HEK293 (cell line): ENCODE measurements at regions not wholly inside any gene's neighbourhood (a gene's known extent, or its start where the extent isn't known, plus 50 kb on each side); places are given as distances from the start of the nearest gene placed in this dataset.

Source experiments
- CTCF ChIA-PET: fragments of 350-600 bp; formaldehyde crosslinking; extraction: SDS; loops from one replicate; lab custom pipeline; 2021; ENCODE audit warnings: antibody characterized with exemption; lab: Yijun Ruan, JAX
- POLR2A ChIA-PET: fragments of 300-600 bp; formaldehyde crosslinking; extraction: SDS; loops from one replicate; lab custom pipeline; 2020; ENCODE audit warnings: antibody characterized with exemption, inconsistent platforms; lab: Yijun Ruan, JAX
- H3K27ac ChIP-seq: fragments of 200-500 bp; sonication (Bioruptor generic); 2 replicates; pipeline ENCODE4 v1.5.1; 2014; ENCODE audit warnings: low read depth, low read length, control low read depth, inconsistent platforms; ENCODE audit errors: extremely low read depth
- H3K36me3 ChIP-seq, 2 experiments: fragments of 200-500 bp in 1 of 2; sonication (Bioruptor generic) in 1 of 2; 1 replicate in 1 of 2; 2 replicates in 1 of 2; pipeline ENCODE4 v1.5.1; 2014 to 2017; ENCODE audit warnings: inconsistent platforms in 2 of 2, low read length in 2 of 2; ENCODE audit not compliant: control insufficient read depth in 2 of 2, insufficient read depth in 1 of 2
- H3K4me1 ChIP-seq: fragments of 200-500 bp; sonication (Bioruptor generic); 2 replicates; pipeline ENCODE4 v1.5.1; 2014; ENCODE audit warnings: mild to moderate bottlenecking, low read length, inconsistent platforms; ENCODE audit not compliant: control insufficient read depth, insufficient read depth
- H3K4me3 ChIP-seq: 2 replicates; pipeline ENCODE4 v1.5.1; 2011; ENCODE audit warnings: low read depth, mild to moderate bottlenecking, control low read depth, low read length, moderate library complexity
- H3K9me3 ChIP-seq: fragments of 200-500 bp; sonication (Bioruptor generic); 2 replicates; pipeline ENCODE4 v1.5.1; 2014; ENCODE audit warnings: low read depth, low read length, inconsistent platforms; ENCODE audit not compliant: control insufficient read depth, insufficient read depth
- ELK4 ChIP-seq: IDR thresholded peaks from 2 replicates; pipeline ENCODE4 v1.6.1; 2011; ENCODE audit warnings: mild to moderate bottlenecking, low read depth, low read length, borderline replicate concordance
- GFI1B ChIP-seq: fragments of 450-650 bp; formaldehyde crosslinking; IDR thresholded peaks from 2 replicates; pipeline ENCODE4 v1.5.1; 2016; ENCODE audit warnings: missing biosample characterization, missing genetic modification characterization
- SCRT1 ChIP-seq: fragments of 450-650 bp; formaldehyde crosslinking; IDR thresholded peaks from 2 replicates; pipeline ENCODE4 v1.5.1; 2016; ENCODE audit warnings: missing biosample characterization, missing genetic modification characterization, borderline replicate concordance
- SCRT2 ChIP-seq: fragments of 450-650 bp; formaldehyde crosslinking; IDR thresholded peaks from 2 replicates; pipeline ENCODE4 v1.5.1; 2016; ENCODE audit warnings: missing biosample characterization, missing genetic modification characterization
- SP2 ChIP-seq: fragments of 450-650 bp; formaldehyde crosslinking; IDR thresholded peaks from 2 replicates; pipeline ENCODE4 v1.5.1; 2016; ENCODE audit warnings: missing biosample characterization, missing genetic modification characterization
- SP7 ChIP-seq: fragments of 450-650 bp; formaldehyde crosslinking; IDR thresholded peaks from 2 replicates; pipeline ENCODE4 v1.5.1; 2016; ENCODE audit warnings: missing biosample characterization, missing genetic modification characterization
- YY1 ChIP-seq: fragments of 450-650 bp; formaldehyde crosslinking; IDR thresholded peaks from 2 replicates; pipeline ENCODE4 v1.5.1; 2018; ENCODE audit warnings: missing biosample characterization, missing genetic modification characterization
- ZBTB17 ChIP-seq: fragments of 450-650 bp; formaldehyde crosslinking; IDR thresholded peaks from 2 replicates; pipeline ENCODE4 v1.5.1; 2016; ENCODE audit warnings: missing biosample characterization, missing genetic modification characterization
- ZNF16 ChIP-seq: fragments of 450-650 bp; formaldehyde crosslinking; IDR thresholded peaks from 2 replicates; pipeline ENCODE4 v1.5.1; 2016; ENCODE audit warnings: low read depth, missing biosample characterization, missing genetic modification characterization
- ZNF366 ChIP-seq: fragments of 450-650 bp; formaldehyde crosslinking; conservative IDR thresholded peaks from 2 replicates; pipeline ENCODE4 v1.5.1; 2016; ENCODE audit warnings: missing biosample characterization, missing genetic modification characterization
- ZNF416 ChIP-seq: fragments of 450-650 bp; formaldehyde crosslinking; IDR thresholded peaks from 2 replicates; pipeline ENCODE4 v1.5.1; 2016; ENCODE audit warnings: missing biosample characterization, missing genetic modification characterization
- ZNF423 ChIP-seq: fragments of 450-650 bp; formaldehyde crosslinking; IDR thresholded peaks from 2 replicates; pipeline ENCODE4 v1.5.1; 2016; ENCODE audit warnings: missing biosample characterization, missing genetic modification characterization
- ZNF426 ChIP-seq: fragments of 450-650 bp; formaldehyde crosslinking; IDR thresholded peaks from 2 replicates; pipeline ENCODE4 v1.5.1; 2017; ENCODE audit warnings: missing biosample characterization, missing genetic modification characterization, mild to moderate bottlenecking, inconsistent platforms, moderate library complexity
- ZNF600 ChIP-seq: fragments of 450-650 bp; formaldehyde crosslinking; IDR thresholded peaks from 2 replicates; pipeline ENCODE4 v1.5.1; 2016; ENCODE audit warnings: missing biosample characterization, missing genetic modification characterization
- ZNF645 ChIP-seq: fragments of 450-650 bp; formaldehyde crosslinking; IDR thresholded peaks from 2 replicates; pipeline ENCODE4; 2016; ENCODE audit warnings: missing biosample characterization, missing genetic modification characterization
- TF ChIP-seq, protein P1 (sequence below): fragments of 450-650 bp; formaldehyde crosslinking; IDR thresholded peaks from 2 replicates; pipeline ENCODE4 v1.5.1; 2016; ENCODE audit warnings: missing biosample characterization, missing genetic modification characterization
- TF ChIP-seq, protein P2 (sequence below): fragments of 450-650 bp; formaldehyde crosslinking; IDR thresholded peaks from 2 replicates; pipeline ENCODE4 v1.5.1; 2017; ENCODE audit warnings: missing biosample characterization, missing genetic modification characterization

DNA sequence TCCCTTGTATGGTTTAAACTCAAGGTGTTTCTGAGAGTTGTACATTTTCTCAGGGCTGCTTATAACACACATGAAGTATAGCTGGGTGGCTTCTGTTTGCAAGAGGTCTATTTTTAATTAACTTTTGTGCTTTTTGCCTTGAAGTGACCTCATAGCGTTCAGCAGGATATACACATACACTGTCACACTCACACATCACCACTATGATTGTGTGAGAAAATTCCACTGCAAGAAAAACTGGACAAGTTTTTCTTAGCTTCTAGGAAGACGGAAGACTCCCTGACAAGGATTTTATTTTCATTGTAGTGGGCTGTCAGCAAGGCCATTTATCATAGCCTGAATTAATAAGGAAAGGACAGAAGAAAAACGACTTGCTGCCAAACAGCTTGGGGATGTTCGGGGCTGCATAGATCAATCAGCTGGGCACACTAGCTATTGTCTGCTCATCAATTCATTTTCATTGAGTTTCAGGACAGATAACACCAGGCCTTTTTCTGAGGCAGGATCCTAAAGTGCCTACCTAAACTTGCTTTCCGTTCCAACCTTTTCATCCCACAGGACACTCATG, 192.8 kb upstream of the CRBN start (continued):
- TF ChIP-seq, protein P1, sequence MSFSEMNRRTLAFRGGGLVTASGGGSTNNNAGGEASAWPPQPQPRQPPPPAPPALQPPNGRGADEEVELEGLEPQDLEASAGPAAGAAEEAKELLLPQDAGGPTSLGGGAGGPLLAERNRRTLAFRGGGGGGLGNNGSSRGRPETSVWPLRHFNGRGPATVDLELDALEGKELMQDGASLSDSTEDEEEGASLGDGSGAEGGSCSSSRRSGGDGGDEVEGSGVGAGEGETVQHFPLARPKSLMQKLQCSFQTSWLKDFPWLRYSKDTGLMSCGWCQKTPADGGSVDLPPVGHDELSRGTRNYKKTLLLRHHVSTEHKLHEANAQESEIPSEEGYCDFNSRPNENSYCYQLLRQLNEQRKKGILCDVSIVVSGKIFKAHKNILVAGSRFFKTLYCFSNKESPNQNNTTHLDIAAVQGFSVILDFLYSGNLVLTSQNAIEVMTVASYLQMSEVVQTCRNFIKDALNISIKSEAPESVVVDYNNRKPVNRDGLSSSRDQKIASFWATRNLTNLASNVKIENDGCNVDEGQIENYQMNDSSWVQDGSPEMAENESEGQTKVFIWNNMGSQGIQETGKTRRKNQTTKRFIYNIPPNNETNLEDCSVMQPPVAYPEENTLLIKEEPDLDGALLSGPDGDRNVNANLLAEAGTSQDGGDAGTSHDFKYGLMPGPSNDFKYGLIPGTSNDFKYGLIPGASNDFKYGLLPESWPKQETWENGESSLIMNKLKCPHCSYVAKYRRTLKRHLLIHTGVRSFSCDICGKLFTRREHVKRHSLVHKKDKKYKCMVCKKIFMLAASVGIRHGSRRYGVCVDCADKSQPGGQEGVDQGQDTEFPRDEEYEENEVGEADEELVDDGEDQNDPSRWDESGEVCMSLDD (tag by site-specific recombination): no peak
- TF ChIP-seq ZNF423 (tag by site-specific recombination): no peak
- TF ChIP-seq GFI1B (tag by site-specific recombination): no peak

DNA sequence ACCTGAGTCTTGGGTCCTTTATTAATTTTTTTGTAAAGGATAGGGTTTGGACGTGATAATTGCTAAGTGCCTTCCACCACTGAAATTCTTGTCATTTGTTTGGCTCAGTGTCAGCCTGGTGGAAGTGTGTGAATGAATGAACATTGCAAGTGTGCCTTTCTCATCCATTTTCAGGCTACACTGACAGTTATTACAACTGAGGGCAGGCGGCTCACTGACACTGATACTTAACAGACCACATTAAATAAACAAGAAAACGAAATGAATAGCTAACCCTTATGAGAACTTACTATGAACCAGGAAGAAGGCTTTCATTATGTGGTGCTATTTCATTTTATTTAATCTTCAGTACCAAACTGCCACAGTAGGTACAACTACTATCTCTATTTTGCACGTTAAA, 188.8 kb upstream of the CRBN start:
- Histone ChIP-seq H3K9me3 (no peaks in the 10 kb centered on the region), H3K4me1 (no peaks in the 10 kb centered on the region), H3K36me3 (no peaks in the 10 kb centered on the region), H3K27ac (no peak overlapping the region), H3K4me3 (no peak overlapping the region)
- CTCF ChIA-PET: interaction anchor here (1.1 kb wide), 1 partner anchor 124 kb away, joined by 3 read pairs; no protein-coding TSS in a partner anchor
- POLR2A ChIA-PET: no interaction called here
- TF ChIP-seq ZNF366 (no peak), YY1 (tag by site-specific recombination) (no peak), ELK4 (no peak), ZBTB17 (no peak), ZNF645 (no peak), ZNF416 (tag by site-specific recombination) (no peak)
- TF ChIP-seq, protein P2, sequence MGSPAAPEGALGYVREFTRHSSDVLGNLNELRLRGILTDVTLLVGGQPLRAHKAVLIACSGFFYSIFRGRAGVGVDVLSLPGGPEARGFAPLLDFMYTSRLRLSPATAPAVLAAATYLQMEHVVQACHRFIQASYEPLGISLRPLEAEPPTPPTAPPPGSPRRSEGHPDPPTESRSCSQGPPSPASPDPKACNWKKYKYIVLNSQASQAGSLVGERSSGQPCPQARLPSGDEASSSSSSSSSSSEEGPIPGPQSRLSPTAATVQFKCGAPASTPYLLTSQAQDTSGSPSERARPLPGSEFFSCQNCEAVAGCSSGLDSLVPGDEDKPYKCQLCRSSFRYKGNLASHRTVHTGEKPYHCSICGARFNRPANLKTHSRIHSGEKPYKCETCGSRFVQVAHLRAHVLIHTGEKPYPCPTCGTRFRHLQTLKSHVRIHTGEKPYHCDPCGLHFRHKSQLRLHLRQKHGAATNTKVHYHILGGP (tag by site-specific recombination): no peak

DNA sequence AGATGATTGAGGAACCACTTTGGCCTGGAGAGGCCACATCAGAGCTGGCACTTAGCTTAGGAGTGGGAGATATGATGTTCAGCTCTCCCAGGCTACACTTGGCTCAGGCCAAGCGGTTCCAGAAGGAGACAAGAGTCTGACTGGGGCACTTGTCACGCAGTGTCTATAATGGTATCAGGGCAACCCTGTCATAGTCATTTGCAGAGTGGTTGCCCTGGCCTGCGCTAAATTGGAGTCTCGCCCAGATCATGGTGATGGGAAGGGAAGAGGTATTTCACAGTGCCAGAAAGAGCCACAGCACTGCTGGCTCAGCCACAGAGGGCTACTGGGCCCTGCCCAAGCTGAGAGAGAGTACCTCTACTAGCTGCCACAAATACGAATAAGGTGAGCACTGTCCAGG, 186.9 kb upstream of the CRBN start:
- Histone ChIP-seq H3K9me3 (no peaks in the 10 kb centered on the region), H3K36me3 (no peaks in the 10 kb centered on the region), H3K4me3 (no peak overlapping the region), H3K4me1 (no peaks in the 10 kb centered on the region), H3K27ac (no peak overlapping the region)
- CTCF ChIA-PET: no interaction called here
- no peak for TF ChIP-seq SP7
- no peak for TF ChIP-seq ZNF426
- no peak for TF ChIP-seq SP2 (tag by site-specific recombination)
- no peak for TF ChIP-seq SCRT2 (tag by site-specific recombination)
- TF ChIP-seq ZNF600 (tag by site-specific recombination): no peak
- TF ChIP-seq SCRT1 (tag by site-specific recombination): no peak
- no peak for TF ChIP-seq ZNF16 (tag by site-specific recombination)
- TF ChIP-seq, all 188 proteins: peak for 0
- POLR2A ChIA-PET: no interaction called here
